AG04449 (cell line): ENCODE measurements at regions not wholly inside any gene's neighbourhood (a gene's known extent, or its start where the extent isn't known, plus 50 kb on each side); places are given as distances from the start of the nearest gene placed in this dataset.
A peak's percentile ranks its signal among the peaks of the same experiment; 100 is the strongest.

ENCODE experiments used
- CTCF ChIA-PET: fragments of 350-600 bp; formaldehyde crosslinking; extraction: SDS; loops from one replicate; lab custom pipeline; 2021; ENCODE audit warnings: antibody characterized with exemption; lab: Yijun Ruan, JAX
- POLR2A ChIA-PET: fragments of 400-600, 350-600 bp; formaldehyde crosslinking; extraction: SDS; loops from one replicate; lab custom pipeline; 2020; ENCODE audit warnings: antibody characterized with exemption, inconsistent platforms; lab: Yijun Ruan, JAX
- DNase-seq: peaks from one replicate; pipeline ENCODE4 v3.0.0-alpha.2; 2010; ENCODE audit warnings: low read depth, low spot score
- H3K4me3 ChIP-seq: 2 replicates; pipeline ENCODE4 v1.5.1; 2011; ENCODE audit warnings: low read depth, mild to moderate bottlenecking, control low read depth, low read length
- TF ChIP-seq, protein P1 (sequence below): IDR thresholded peaks from one replicate; pipeline ENCODE4 v1.5.1; 2011; ENCODE audit warnings: mild to moderate bottlenecking, moderate library complexity, low read length, control low read depth, inconsistent platforms; ENCODE audit not compliant: insufficient read depth; ENCODE audit errors: missing control alignments

DNA sequence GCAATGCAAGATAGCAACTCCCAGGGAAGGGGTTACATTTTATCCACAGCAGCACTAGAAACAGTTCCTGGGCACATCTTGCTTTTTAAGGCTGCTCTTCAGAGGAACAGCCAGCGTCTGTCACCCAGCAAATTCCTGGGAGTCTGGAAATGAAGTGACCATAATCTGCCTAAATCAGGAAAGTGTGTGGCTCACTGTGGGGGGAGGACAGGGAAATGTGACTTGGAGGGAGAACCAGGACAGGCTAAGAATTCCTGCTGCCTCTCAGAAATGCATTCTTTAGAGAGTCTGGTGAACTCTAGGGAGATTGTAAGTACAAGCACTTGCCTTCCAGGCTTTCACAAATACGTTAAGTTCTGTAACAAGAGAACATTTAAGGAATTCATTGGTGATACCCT is 364.3 kb upstream of the SPHKAP start:
- ChIA-PET CTCF (no interaction called here), POLR2A (no interaction called here)
- no peak overlapping the region for H3K4me3 ChIP-seq
- no peak for DNase-seq
- TF ChIP-seq, protein P1, sequence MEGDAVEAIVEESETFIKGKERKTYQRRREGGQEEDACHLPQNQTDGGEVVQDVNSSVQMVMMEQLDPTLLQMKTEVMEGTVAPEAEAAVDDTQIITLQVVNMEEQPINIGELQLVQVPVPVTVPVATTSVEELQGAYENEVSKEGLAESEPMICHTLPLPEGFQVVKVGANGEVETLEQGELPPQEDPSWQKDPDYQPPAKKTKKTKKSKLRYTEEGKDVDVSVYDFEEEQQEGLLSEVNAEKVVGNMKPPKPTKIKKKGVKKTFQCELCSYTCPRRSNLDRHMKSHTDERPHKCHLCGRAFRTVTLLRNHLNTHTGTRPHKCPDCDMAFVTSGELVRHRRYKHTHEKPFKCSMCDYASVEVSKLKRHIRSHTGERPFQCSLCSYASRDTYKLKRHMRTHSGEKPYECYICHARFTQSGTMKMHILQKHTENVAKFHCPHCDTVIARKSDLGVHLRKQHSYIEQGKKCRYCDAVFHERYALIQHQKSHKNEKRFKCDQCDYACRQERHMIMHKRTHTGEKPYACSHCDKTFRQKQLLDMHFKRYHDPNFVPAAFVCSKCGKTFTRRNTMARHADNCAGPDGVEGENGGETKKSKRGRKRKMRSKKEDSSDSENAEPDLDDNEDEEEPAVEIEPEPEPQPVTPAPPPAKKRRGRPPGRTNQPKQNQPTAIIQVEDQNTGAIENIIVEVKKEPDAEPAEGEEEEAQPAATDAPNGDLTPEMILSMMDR, result no peak

DNA sequence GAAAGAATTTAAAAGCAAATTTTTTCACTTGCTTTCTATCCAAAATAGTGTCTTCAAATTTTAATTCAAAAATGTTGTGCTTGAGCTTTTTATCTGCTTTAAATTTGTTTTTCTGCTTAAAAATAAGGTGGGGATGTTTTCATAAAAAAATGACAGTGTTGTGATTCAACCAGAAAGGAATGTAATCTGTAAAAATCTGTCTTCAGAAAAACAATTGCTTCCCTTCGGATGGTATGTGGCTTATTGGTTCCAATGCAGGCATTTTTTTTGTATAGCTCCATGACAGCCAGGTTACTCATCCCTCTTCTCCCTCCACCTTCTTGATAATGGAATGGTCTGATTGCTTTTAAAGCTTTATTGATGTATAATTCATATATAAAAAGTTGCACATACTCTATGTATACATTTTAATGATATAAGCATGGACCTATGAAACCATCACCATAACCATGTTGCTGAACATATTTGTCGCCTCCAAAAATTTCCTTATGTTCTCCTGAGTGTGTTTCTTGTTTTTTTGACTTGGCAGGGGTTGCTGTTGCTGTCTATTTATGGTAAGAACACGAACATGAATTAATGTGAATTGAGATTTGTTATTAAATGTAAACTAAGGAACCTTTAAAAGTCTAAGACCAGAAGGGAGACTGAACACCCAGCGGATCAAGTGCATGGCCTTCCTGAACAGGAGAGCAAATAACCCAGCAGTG is 363.7 kb upstream of the SPHKAP start:
- TF ChIP-seq, protein P1, result no peak
- H3K4me3 ChIP-seq, result no peak overlapping the region
- peak; percentile 16 for DNase-seq
- CTCF ChIA-PET, result no interaction called here
- POLR2A ChIA-PET, result no interaction called here

DNA sequence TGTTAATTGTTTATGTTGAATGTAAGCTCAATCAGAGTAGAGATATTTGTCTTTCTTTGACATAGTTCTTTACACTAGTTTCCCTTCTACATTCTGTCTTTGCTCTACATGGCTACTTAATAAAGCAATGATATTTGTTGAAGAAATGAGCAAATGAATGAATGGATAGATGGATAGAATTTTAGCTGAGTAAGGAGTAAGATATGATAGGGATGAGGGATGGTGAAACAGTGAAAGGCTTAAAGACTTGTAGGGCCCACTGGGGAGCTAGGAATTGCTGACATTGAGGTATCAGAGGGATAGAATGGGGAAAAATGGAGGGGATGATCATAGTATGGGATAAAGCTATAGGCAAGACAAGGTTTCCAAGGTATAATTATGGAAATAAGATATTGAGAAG is 361.6 kb upstream of the SPHKAP start:
- TF ChIP-seq, protein P1, result no peak
- ChIA-PET CTCF (no interaction called here), POLR2A (no interaction called here)
- H3K4me3 ChIP-seq, result no peak overlapping the region
- DNase-seq, result no peak

DNA sequence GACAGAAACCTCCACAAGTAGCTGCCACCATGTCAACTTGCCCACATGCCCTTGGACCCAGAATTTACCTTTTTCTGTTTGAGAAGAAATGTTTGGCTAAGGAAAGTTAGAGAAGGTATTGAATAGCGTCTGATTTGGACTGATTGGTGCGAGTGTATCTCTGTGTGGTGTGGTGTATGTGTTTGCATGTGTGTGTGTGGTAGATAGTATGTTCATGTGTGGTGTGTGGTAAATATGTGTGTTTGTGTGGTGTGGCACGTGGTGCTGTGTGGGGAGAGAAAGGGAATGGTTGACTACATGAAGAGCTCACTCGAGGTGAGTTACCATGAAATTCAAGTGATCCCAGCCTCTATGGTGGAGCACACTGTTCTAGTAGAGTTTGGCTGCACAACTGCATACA is 360.8 kb upstream of the SPHKAP start:
- ChIA-PET CTCF (no interaction called here), POLR2A (no interaction called here)
- H3K4me3 ChIP-seq, result no peak overlapping the region
- TF ChIP-seq, protein P1, result no peak
- no peak for DNase-seq

GRCh38 chr2:228541789-228542188 is 360.3 kb upstream of the SPHKAP start:
- ChIA-PET POLR2A (interaction anchor here (0.7 kb wide), 1 partner anchor 54 kb away, joined by 3 read pairs; no protein-coding TSS in a partner anchor), CTCF (no interaction called here)
- no peak overlapping the region for H3K4me3 ChIP-seq
- TF ChIP-seq, protein P1, result no peak
- no peak for DNase-seq

- CTCF ChIA-PET, result no interaction called here
- POLR2A ChIA-PET, result interaction anchor here (0.7 kb wide), 1 partner anchor 55 kb away, joined by 3 read pairs; no protein-coding TSS in a partner anchor
- TF ChIP-seq, protein P1, result no peak
- no peak overlapping the region for H3K4me3 ChIP-seq
- DNase-seq, result no peak
Observed at GRCh38 chr2:228540976-228541375, 359.5 kb upstream of the SPHKAP start.
